Hepatocyte (in vitro differentiated cells): ENCODE measurements at regions not wholly inside any gene's neighbourhood (a gene's known extent, or its start where the extent isn't known, plus 50 kb on each side); places are given as distances from the start of the nearest gene placed in this dataset.

Experiments used
- EZH2phosphoT487 ChIP-seq: fragments of 200-600 bp; sonication (generic); IDR thresholded peaks from one replicate; pipeline ENCODE4 v1.6.1; 2018; ENCODE audit warnings: antibody characterized with exemption, mild to moderate bottlenecking, low read depth, moderate library complexity; ENCODE audit not compliant: unreplicated experiment, severe bottlenecking
- TF ChIP-seq, protein P1 (sequence below): fragments of 200-600 bp; sonication (generic); IDR thresholded peaks from 2 replicates; pipeline ENCODE4 v1.5.1; 2016; ENCODE audit warnings: antibody characterized with exemption, mild to moderate bottlenecking; ENCODE audit not compliant: poor library complexity

- TF ChIP-seq, protein P1, sequence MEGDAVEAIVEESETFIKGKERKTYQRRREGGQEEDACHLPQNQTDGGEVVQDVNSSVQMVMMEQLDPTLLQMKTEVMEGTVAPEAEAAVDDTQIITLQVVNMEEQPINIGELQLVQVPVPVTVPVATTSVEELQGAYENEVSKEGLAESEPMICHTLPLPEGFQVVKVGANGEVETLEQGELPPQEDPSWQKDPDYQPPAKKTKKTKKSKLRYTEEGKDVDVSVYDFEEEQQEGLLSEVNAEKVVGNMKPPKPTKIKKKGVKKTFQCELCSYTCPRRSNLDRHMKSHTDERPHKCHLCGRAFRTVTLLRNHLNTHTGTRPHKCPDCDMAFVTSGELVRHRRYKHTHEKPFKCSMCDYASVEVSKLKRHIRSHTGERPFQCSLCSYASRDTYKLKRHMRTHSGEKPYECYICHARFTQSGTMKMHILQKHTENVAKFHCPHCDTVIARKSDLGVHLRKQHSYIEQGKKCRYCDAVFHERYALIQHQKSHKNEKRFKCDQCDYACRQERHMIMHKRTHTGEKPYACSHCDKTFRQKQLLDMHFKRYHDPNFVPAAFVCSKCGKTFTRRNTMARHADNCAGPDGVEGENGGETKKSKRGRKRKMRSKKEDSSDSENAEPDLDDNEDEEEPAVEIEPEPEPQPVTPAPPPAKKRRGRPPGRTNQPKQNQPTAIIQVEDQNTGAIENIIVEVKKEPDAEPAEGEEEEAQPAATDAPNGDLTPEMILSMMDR, result no peak
- TF ChIP-seq EZH2phosphoT487, result no peak
Measured at GRCh38 chr10:36068542-36068941, 426.4 kb upstream of the FZD8 start.
